ENCODE measurements at regions not wholly inside any gene's neighbourhood (a gene's known extent, or its start where the extent isn't known, plus 50 kb on each side); places are given as distances from the start of the nearest gene placed in this dataset.

DNA sequence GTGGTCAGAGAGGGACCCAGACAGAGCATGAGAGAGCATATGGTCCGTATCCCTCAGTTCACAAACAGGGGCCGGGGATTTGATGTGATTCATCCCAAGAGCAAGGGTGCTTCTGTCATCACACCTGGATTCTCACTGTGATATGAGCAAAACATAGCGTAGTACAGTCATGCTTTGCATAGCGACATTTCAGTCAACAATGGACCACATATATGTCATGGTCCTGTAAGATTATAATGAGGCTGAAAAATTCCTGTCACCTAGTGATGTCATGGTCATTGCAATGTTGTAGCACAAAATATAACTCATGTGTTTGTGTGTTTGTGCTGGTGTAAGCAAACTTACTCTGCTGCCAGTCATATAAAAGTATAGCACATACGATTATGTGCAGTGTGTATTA is 207.4 kb upstream of the CDH13 start:
- no peak for TF ChIP-seq SP1 (IDR thresholded peaks at IDR 0.05)
- TF ChIP-seq FOXK2 (IDR thresholded peaks at IDR 0.05) = no peak
- TF ChIP-seq SUZ12 (IDR thresholded peaks at IDR 0.05) = no peak
- TF ChIP-seq TARDBP (IDR thresholded peaks at IDR 0.05) = no peak
- TF ChIP-seq HDGF (IDR thresholded peaks at IDR 0.05; ENCODE audit: borderline replicate concordance) = no peak

All from HEK293T (cell line).